ENCODE measurements at regions not wholly inside any gene's neighbourhood (a gene's known extent, or its start where the extent isn't known, plus 50 kb on each side); places are given as distances from the start of the nearest gene placed in this dataset.
"Not testable (repeated sequence)": the region's sequence is repeated elsewhere in the genome, so short reads cannot be mapped to it uniquely, and the experiment has no call there.

- not testable (repeated sequence) for TF ChIP-seq CTCF (conservative IDR thresholded peaks at IDR 0.05; ENCODE audit: low read depth, low read length); EZH2 (IDR thresholded peaks at IDR 0.05; ENCODE audit: borderline replicate concordance, low read depth, low read length, poor library complexity, severe bottlenecking)
These were observed 298.5 kb upstream of the DYNLRB2 start for GRCh38 chr16:80242279-80242678.
